Common myeloid progenitor, CD34-positive (primary cell): ENCODE measurements at regions not wholly inside any gene's neighbourhood (a gene's known extent, or its start where the extent isn't known, plus 50 kb on each side); places are given as distances from the start of the nearest gene placed in this dataset.
"Not testable (repeated sequence)": the region's sequence is repeated elsewhere in the genome, so short reads cannot be mapped to it uniquely, and the experiment has no call there.

Source experiments
- CTCF ChIA-PET: fragments of 350-600 bp; sonication (Branson Sonifier 250); formaldehyde crosslinking; loops from one replicate; lab custom pipeline; 2021; ENCODE audit warnings: antibody characterized with exemption; lab: Charles Lee
- POLR2A ChIA-PET: fragments of 350-600 bp; sonication (Branson Sonifier 250); formaldehyde crosslinking; loops from one replicate; lab custom pipeline; 2021; ENCODE audit warnings: antibody characterized with exemption; lab: Charles Lee
- DNase-seq, 3 donors: peaks; one replicate each; pipeline versions ENCODE4 v3.0.0 to v3.0.0-alpha.2; 2013
- H3K27ac ChIP-seq, 2 experiments: 1 replicate in 1 of 2; 2 replicates in 1 of 2; pipeline ENCODE4 v1.7.0; 2013; ENCODE audit warnings: inconsistent platforms in 2 of 2, low read length in 2 of 2, mild to moderate bottlenecking in 2 of 2, low read depth in 1 of 2, moderate library complexity in 1 of 2; ENCODE audit not compliant: severe bottlenecking in 2 of 2, insufficient read depth in 1 of 2, poor library complexity in 1 of 2
- H3K27me3 ChIP-seq, 5 experiments: replicated peaks in 2 of 5; 1 replicate in 3 of 5; 2 replicates in 2 of 5; pipeline versions ENCODE4 v1.6.1 to v1.7.0; 2013; ENCODE audit warnings: low read length in 4 of 5, mild to moderate bottlenecking in 2 of 5, moderate library complexity in 2 of 5, inconsistent platforms in 1 of 5; ENCODE audit not compliant: insufficient read depth in 5 of 5, control insufficient read depth in 4 of 5
- H3K36me3 ChIP-seq, 4 experiments: 1 replicate in 2 of 4; 2 replicates in 2 of 4; pipeline versions ENCODE4 v1.6.1 to v1.7.0; 2013; ENCODE audit warnings: low read length in 3 of 4, control low read depth in 1 of 4, mild to moderate bottlenecking in 1 of 4; ENCODE audit not compliant: control insufficient read depth in 4 of 4, insufficient read depth in 4 of 4
- H3K4me1 ChIP-seq, 4 experiments: 1 replicate in 3 of 4; 2 replicates in 1 of 4; pipeline versions ENCODE4 v1.6.1 to v1.7.1; 2013; ENCODE audit warnings: low read length in 3 of 4, mild to moderate bottlenecking in 3 of 4, control low read depth in 1 of 4, inconsistent platforms in 1 of 4, moderate library complexity in 1 of 4; ENCODE audit not compliant: control insufficient read depth in 4 of 4, insufficient read depth in 4 of 4; ENCODE audit errors: control extremely low read depth in 1 of 4
- H3K4me3 ChIP-seq, 7 experiments: 1 replicate in 4 of 7; 2 replicates in 3 of 7; pipeline versions ENCODE4 v1.5.1 to v1.7.0; 2013; ENCODE audit warnings: mild to moderate bottlenecking in 7 of 7, low read length in 6 of 7, moderate library complexity in 6 of 7, inconsistent platforms in 2 of 7, low read depth in 2 of 7, control low read depth in 1 of 7; ENCODE audit not compliant: insufficient read depth in 4 of 7, control insufficient read depth in 1 of 7; ENCODE audit errors: extremely low read depth in 1 of 7
- H3K9me3 ChIP-seq, 5 experiments: 1 replicate in 4 of 5; 2 replicates in 1 of 5; pipeline versions ENCODE4 v1.6.1 to v1.7.1; 2013; ENCODE audit warnings: low read length in 4 of 5, mild to moderate bottlenecking in 2 of 5, inconsistent platforms in 1 of 5, low read depth in 1 of 5, moderate library complexity in 1 of 5; ENCODE audit not compliant: control insufficient read depth in 4 of 5, insufficient read depth in 2 of 5; ENCODE audit errors: control extremely low read depth in 1 of 5
- WGBS: methylation state at CpG from one replicate; pipeline ENCODE4 v1.1.5; 2013; ENCODE audit not compliant: insufficient coverage; 5-methylcytosine and 5-hydroxymethylcytosine counted together

DNA sequence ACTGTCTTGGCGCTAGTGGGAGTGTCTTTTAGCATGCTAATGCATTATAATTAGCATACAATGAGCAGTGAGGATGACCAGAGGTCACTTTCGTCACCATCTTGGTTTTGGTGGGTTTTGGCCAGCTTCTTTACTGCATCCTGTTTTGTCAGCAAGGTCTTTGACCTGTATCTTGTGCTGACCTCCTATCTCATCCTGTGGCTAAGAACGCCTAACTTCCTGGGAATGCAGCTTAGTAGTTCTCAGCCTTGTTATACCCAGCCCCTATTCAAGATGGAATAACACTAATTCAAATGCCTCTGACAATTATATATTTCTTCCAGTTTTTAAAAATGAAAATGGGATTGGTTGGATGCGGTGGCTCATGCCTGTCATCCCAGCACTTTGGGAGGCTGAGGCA lies 92.0 kb upstream of the TMTC4 start:
- H3K9me3 ChIP-seq, CTCF ChIA-PET, DNase-seq, H3K4me3 ChIP-seq, H3K27ac ChIP-seq, H3K4me1 ChIP-seq, H3K36me3 ChIP-seq, H3K27me3 ChIP-seq, POLR2A ChIA-PET: not testable (repeated sequence)
- 89% methylated on average over 3 of the region's 4 CpGs for WGBS

DNA sequence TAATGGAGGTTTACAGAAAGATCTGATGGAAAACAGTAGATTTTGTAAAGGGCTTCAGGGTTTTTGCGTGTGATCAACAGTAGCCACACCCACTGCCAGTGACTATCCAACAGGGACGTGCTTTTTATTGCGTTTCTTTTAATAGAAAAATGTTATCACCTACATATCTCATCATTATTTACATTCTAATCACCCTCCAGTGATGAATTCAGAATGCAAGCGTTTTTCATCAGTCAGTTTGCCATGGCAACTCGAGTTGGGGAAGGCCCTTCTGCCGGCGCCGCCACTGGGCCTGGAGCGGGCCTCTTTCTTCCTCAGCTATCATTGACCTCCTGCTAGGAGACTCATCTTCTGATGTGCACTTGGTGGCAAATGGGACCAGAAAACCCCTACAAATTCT lies 90.3 kb upstream of the TMTC4 start:
- no peak for DNase-seq
- WGBS = 92% methylated on average over 4 of the region's 9 CpGs
- Histone ChIP-seq H3K27me3 (peaks cover 0 to under 1% (median 0%) of the 10 kb centered on the region in 5 experiments), H3K9me3 (peaks cover 0 to 2% (median 0%) of the 10 kb centered on the region in 5 experiments), H3K4me1 (no peaks in the 10 kb centered on the region), H3K27ac (no peak overlapping the region), H3K4me3 (no peak overlapping the region), H3K36me3 (no peaks in the 10 kb centered on the region)
- CTCF ChIA-PET = no interaction called here
- POLR2A ChIA-PET = no interaction called here

DNA sequence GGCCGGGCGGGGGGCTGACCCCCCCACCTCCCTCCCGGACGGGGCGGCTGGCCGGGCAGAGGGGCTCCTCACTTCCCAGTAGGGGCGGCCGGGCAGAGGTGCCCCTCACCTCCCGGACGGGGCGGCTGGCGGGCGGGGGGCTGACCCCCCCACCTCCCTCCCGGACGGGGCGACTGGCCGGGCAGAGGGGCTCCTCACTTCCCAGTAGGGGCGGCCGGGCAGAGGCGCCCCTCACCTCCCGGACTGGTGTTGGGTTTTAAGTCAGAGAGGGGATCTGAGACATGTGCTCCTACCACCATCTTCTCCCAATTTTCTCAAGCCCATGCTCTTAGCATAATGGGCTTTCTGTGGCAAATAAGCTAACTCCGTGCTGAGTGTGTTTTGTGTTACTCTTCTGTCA lies 87.5 kb upstream of the TMTC4 start:
- DNase-seq, POLR2A ChIA-PET, H3K27me3 ChIP-seq, CTCF ChIA-PET, H3K9me3 ChIP-seq, H3K4me3 ChIP-seq, H3K4me1 ChIP-seq, H3K27ac ChIP-seq, H3K36me3 ChIP-seq: not testable (repeated sequence)
- WGBS = no CpG with 5 or more reads among the region's 22 CpGs

DNA sequence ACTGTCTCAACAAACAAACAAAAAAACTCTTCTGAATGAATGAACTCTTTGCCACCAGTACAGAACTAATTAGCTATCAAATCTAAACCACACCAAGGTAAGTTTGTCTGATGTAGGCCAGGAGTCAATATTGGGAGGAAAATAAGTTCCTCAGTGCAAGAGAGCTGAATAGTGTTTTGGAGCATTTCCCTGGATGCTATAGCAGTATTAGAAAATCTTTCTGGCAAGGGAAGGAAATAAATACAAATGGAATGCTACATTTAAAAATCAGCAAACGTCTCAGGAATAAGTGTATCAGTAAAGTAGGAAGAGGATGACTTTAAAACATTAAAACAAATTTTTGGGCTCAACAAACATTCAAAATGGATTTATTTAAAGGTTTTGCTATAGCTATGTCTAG lies 81.3 kb upstream of the TMTC4 start:
- CTCF ChIA-PET = no interaction called here
- no peaks in the 10 kb centered on the region for H3K36me3 ChIP-seq
- POLR2A ChIA-PET = no interaction called here

DNA sequence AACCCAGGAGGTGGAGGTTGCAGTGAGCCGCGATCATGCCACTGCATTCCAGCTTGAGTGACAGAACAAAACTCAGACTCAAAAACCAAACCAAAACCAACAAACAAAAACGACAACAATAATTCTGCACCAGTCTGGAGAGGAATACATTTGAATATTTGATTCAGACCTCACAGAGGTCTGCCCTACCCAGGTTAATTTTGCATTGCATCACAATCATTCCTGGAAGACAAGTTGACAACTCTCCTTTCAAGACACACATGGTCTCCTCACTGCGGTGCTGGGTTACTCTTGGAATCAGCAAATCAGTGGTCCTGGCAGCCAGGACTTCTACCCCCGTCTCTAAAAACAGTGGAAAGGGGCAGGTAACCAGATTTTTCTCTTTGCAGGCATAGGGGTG lies 79.9 kb upstream of the TMTC4 start:
- H3K4me1 ChIP-seq = no peaks in the 10 kb centered on the region
- CTCF ChIA-PET = no interaction called here
- POLR2A ChIA-PET = no interaction called here
- 100% methylated on average over 3 of the region's 5 CpGs for WGBS
- H3K27me3 ChIP-seq = peaks cover 0 to 2% (median 0%) of the 10 kb centered on the region in 5 experiments
- H3K9me3 ChIP-seq = no peaks in the 10 kb centered on the region
- DNase-seq = no peak
- no peaks in the 10 kb centered on the region for H3K36me3 ChIP-seq
- no peak overlapping the region for H3K4me3 ChIP-seq
- no peak overlapping the region for H3K27ac ChIP-seq

More for the DNA sequence above, 81.3 kb upstream of the TMTC4 start:
- DNase-seq = no peak
- H3K4me3 ChIP-seq = no peak overlapping the region
- H3K27ac ChIP-seq = no peak overlapping the region
- no peaks in the 10 kb centered on the region for H3K4me1 ChIP-seq
- peaks cover 0 to 4% (median 0%) of the 10 kb centered on the region in 5 experiments for H3K27me3 ChIP-seq
- WGBS = no CpG with 5 or more reads among the region's 1 CpG
- no peaks in the 10 kb centered on the region for H3K9me3 ChIP-seq

DNA sequence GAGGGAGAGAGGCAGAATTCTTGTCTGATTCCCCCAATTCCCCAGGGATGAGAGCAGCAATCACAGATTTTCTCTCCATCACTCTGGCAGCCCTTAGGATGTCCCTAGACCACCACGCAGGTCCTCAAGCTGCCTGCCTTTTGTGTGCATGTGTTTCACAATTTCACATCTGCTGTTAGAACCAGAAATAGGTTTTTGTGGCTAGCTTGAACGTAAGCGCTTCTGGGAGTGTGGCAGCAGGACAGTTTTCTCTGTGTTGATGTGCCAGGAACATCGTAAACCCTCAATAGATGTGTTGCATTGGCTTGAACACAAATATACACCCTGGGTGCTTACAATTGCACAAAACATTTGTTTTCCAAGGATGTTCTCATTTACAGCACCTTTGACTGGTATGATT lies 78.8 kb upstream of the TMTC4 start:
- Histone ChIP-seq H3K27ac (no peak overlapping the region), H3K4me1 (no peaks in the 10 kb centered on the region), H3K4me3 (no peak overlapping the region), H3K27me3 (peaks cover 0 to 2% (median 0%) of the 10 kb centered on the region in 5 experiments), H3K36me3 (no peaks in the 10 kb centered on the region), H3K9me3 (no peaks in the 10 kb centered on the region)
- DNase-seq = no peak
- ChIA-PET CTCF (no interaction called here), POLR2A (no interaction called here)
- WGBS = 90% methylated on average over 4 of the region's 4 CpGs

DNA sequence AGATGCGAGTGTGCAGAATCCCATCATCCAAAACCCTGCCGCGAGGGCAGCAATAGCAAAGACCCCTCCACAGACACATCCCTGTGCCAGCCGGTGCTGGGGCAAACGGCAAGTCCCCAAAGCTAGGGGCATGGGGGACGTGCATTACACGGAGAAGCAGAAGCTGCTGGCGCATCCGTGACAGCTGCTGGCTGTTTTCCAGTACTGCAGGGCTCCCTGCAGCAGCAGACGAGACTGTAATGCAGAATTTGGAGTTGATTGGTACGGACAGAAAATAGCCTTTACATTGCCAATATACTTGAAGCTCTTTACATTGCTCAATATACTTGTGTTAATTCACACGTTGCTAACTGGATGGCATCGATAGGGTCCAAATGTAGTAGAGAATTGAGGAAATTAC lies 77.2 kb upstream of the TMTC4 start:
- ChIA-PET CTCF (no interaction called here), POLR2A (no interaction called here)
- no peak for DNase-seq
- H3K36me3 ChIP-seq = no peaks in the 10 kb centered on the region
- WGBS = 92% methylated on average over 10 of the region's 13 CpGs
- no peaks in the 10 kb centered on the region for H3K4me1 ChIP-seq
- no peak overlapping the region for H3K4me3 ChIP-seq
- no peak overlapping the region for H3K27ac ChIP-seq
- no peaks in the 10 kb centered on the region for H3K9me3 ChIP-seq
- H3K27me3 ChIP-seq = peaks cover 0 to 2% (median 0%) of the 10 kb centered on the region in 5 experiments
